Hepatocyte (in vitro differentiated cells): ENCODE measurements at regions not wholly inside any gene's neighbourhood (a gene's known extent, or its start where the extent isn't known, plus 50 kb on each side); places are given as distances from the start of the nearest gene placed in this dataset.

ENCODE experiments used
- EZH2phosphoT487 ChIP-seq: fragments of 200-600 bp; sonication (generic); IDR thresholded peaks from one replicate; pipeline ENCODE4 v1.6.1; 2018; ENCODE audit warnings: antibody characterized with exemption, mild to moderate bottlenecking, low read depth, moderate library complexity; ENCODE audit not compliant: unreplicated experiment, severe bottlenecking
- TF ChIP-seq, protein P1 (sequence below): fragments of 200-600 bp; sonication (generic); IDR thresholded peaks from 2 replicates; pipeline ENCODE4 v1.5.1; 2016; ENCODE audit warnings: antibody characterized with exemption, mild to moderate bottlenecking; ENCODE audit not compliant: poor library complexity

DNA sequence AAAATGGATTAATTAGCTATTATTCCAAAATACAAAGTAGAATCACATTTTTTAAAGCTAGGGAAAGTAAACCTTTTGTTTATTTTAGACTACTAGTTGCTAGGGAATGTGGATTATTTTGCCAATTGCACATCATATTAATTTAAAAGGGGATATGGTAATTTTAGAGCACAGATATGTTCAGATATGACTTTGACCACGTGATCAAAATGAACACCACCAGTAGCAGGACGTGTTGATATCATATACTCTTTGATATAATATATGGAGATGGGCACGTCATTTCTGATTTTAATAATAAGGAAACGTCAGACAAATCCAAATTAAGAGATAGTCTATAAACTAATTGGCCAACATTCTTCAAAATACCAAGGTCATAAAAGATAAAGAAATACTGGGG is 1188.3 kb upstream of the CNTN5 start:
- TF ChIP-seq, protein P1, sequence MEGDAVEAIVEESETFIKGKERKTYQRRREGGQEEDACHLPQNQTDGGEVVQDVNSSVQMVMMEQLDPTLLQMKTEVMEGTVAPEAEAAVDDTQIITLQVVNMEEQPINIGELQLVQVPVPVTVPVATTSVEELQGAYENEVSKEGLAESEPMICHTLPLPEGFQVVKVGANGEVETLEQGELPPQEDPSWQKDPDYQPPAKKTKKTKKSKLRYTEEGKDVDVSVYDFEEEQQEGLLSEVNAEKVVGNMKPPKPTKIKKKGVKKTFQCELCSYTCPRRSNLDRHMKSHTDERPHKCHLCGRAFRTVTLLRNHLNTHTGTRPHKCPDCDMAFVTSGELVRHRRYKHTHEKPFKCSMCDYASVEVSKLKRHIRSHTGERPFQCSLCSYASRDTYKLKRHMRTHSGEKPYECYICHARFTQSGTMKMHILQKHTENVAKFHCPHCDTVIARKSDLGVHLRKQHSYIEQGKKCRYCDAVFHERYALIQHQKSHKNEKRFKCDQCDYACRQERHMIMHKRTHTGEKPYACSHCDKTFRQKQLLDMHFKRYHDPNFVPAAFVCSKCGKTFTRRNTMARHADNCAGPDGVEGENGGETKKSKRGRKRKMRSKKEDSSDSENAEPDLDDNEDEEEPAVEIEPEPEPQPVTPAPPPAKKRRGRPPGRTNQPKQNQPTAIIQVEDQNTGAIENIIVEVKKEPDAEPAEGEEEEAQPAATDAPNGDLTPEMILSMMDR = no peak
- no peak for TF ChIP-seq EZH2phosphoT487
